Caki2 (cell line): ENCODE measurements at regions not wholly inside any gene's neighbourhood (a gene's known extent, or its start where the extent isn't known, plus 50 kb on each side); places are given as distances from the start of the nearest gene placed in this dataset.
A peak's percentile ranks its signal among the peaks of the same experiment; 100 is the strongest.

Experiments
- DNase-seq: peaks from one replicate; pipeline ENCODE4 v3.0.0-alpha.2; 2015; ENCODE audit warnings: low read depth
- in situ Hi-C: cut with HindIII; loops from 2 replicates; pipeline ENCODE4 v1.10.0; 2016; ENCODE audit warnings: low sequenced_read_pairs, low pct_unique_long_range_greater_than_20kb, mixed read lengths

GRCh38 chr20:7712661-7713060 lies 227.6 kb downstream of the HAO1 start:
- in situ Hi-C loops: no loop called here
- no peak for DNase-seq

GRCh38 chr20:7714549-7714948 lies 225.7 kb downstream of the HAO1 start:
- peak; percentile 70 for DNase-seq
- in situ Hi-C loops: no loop called here

DNA sequence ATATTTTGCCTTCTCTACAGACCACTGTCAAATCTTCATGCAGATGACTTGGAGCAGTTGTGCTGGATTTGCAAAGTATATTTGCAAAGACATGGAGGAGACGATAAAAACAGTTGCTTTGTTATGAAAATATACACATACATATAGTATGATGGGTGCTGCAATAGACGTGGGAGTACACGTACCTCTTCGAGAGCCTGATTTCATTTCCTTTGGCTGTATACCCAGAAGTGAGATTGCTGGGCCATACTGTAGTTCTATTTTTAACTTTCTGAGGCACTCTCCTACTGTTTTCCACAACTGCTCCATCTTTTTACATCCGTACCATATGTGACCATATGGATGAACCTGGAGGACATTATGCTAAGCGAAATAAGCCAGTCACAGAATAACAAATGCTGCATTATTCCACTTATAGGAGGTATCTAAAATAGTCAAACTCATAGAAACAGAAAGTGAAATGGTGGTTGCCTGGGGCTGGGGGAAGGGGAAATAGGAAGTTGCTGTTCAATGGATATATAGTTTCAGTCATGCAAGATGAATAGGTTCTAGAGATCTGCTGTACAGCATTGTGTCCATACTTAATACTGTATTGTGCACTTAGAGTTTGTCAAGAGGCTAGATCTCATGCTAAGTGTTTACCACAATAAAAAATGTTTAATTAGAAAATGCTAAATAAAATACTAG lies 223.8 kb downstream of the HAO1 start:
- in situ Hi-C loops: no loop called here
- DNase-seq: no peak

DNA sequence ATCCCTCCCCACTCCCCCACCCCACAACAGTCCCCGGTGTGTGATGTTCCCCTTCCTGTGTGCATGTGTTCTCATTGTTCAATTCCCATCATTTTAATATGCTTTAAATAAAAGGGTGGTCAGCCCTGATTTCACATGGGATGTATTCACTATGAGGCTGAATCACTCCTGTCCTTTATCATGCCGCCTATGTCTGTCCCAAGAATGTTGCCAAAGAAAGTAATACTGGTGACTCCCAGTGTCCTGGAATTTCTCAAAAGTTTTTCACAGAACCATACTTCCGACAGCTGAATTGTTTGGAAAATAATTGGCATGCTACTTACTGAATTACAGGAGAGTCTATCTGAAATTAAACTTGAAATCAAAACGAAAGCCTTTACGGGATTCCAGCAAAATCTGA lies 217.7 kb downstream of the HAO1 start:
- DNase-seq: no peak
- in situ Hi-C loops: no loop called here

DNA sequence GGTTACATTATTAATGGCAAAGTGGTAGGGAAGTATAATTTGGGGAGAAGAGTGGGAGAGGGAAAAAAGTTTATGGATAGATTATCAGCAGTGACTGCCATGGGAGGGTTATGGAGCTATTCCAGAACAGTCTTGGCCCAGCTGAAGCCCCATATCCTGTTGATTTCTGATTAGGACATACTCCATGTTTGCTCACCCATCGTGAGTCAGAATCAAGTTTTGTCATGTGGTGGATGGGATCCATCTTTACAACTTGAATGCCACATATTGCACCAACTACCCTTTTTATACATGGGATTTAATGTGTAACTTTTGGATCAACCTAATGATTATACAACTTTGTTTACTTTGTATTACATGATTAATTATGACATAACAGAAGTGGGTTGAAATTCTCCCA lies 217.0 kb downstream of the HAO1 start:
- in situ Hi-C loops: no loop called here
- DNase-seq: no peak

DNA sequence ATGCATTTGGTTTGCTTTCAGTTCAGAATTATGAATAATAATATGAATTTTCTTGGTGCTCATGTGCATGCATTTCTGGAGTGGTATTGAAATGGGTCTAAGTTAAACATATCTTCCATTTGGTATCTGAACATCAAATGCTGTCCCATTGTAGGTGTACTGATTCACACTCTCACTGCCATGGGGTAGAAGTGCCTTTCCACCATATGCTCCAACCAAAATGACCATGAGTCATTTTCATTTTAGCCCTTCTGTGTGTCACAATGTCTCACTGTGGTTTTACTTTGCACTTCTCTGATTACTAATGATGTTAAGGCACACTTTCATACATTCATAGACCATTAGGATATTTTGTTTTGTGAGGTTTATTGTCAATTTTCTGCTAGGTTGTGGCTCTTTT lies 211.9 kb downstream of the HAO1 start:
- no peak for DNase-seq
- in situ Hi-C loops: no loop called here

DNA sequence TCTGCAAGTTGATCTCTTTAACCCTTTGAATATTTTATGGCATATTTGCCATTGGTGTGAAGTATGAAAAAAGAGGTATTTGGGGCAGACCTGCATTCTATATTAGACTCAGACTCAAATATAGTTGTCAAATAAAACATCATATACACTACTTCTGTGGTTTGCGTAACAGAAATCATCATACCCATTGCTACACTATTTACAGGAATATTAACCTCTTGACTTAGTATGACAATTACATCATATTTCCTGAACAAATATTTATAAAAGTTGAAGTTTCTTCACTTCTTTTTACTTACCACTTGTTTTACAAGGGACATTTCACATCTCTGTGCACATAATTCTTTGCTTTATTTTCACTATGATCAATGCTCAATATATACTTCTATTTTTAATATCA lies 206.0 kb downstream of the HAO1 start:
- DNase-seq: no peak
- in situ Hi-C loops: no loop called here

DNA sequence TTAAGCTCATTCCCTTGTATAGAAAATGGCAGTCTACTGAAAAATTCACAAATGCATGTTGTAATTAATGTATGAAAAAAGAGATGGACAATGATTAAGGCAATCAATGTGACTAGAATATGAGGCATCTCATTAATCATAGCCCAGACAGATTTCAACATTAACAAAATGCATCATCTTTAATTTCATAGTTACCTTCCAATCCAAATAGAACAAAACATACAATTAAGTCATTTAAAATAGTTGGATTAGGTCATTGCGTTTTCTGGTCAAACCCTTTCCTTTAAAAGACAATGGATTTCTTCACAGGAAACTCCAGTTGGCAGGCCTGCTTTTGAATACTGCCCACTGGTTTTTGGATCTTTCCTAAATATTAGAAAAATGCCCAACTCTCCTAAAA lies 203.9 kb downstream of the HAO1 start:
- no peak for DNase-seq
- in situ Hi-C loops: no loop called here

DNA sequence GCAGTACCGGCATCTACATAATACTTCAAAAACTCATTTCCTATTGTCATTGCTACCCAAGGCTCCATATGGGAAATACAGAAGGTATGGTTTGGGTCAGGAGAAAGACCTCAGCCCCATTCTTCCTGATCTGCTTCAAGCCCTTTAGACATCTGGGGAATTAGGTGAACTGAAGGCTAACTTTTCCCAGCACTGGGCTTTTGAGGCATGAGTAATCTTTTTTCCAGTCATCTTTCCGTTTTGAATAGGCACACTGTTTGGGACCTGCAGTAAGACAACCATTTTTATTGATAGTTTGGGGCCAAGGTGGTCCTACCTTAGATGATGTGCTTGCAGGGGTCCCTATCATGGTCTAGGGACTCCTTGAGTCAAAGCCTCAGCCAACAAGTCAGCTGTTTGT lies 198.4 kb downstream of the HAO1 start:
- DNase-seq: no peak
- in situ Hi-C loops: no loop called here

GRCh38 chr20:7742479-7742878 lies 197.8 kb downstream of the HAO1 start:
- in situ Hi-C loops: no loop called here
- DNase-seq: no peak

DNA sequence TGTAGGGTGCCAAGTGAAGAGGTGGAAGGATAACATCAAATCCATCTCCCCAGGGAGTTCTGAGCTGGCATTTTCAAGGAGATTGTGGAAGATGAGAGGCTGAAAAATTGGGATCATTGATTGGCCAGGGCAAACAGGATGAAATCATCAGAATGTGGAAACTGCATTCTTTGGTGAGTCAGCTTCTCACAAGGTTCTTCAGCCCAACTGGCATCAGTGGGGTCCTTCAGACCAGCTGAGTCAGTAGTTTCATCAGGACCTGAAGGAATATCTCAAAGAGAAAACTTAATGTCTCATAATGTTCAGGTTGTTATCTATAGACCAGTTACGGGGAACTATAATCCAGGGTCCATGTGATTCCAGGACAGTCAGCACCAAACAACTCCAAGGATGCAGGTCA lies 195.8 kb downstream of the HAO1 start:
- in situ Hi-C loops: no loop called here
- DNase-seq: peak; percentile 12

- in situ Hi-C loops: no loop called here
- DNase-seq: no peak
Observed at GRCh38 chr20:7748624-7749023, 191.6 kb downstream of the HAO1 start.

GRCh38 chr20:7754102-7754501 lies 186.2 kb downstream of the HAO1 start:
- in situ Hi-C loops: no loop called here
- no peak for DNase-seq

DNA sequence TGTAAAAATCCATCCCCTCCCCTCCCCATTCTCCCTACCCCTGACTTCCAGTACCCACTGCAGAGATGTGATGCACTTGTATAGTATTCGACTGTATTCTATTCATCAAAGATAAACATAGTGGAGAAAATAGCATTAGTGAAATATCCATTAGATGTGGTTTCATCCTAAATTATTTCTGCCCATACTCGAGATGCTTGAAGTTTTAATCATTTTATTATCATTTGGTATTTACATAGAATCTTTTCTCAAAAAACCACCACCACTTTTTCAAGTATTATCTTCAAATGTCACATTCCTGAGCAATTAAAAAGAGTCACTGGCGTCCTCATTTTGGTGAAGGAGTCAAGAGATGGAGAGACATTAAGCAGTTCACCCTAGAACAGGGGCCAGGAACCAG lies 181.9 kb downstream of the HAO1 start:
- DNase-seq: no peak

GRCh38 chr20:7760247-7761031 lies 179.8 kb downstream of the HAO1 start:
- in situ Hi-C loops: no loop called here

More for the DNA sequence above, 181.9 kb downstream of the HAO1 start:
- in situ Hi-C loops: no loop called here

DNA sequence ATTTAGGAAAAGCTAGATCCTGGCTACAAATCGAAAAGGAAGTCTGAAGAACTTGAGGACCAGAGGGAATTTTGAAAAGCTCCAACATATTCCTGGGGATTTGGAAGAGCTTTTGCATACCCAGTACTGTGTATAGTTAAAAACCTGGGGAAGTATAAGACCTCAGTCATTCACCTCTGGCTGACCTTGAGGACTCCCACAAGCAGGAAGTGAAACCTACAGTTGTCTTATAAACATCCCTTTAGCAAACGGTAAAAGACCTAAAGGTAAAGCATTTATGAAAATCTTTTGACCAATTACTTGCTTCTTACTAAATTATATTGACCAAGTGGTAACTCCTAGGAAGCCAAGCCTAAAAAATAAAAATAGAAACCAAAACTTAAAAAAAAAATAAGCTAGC lies 175.0 kb downstream of the HAO1 start:
- DNase-seq: no peak
- in situ Hi-C loops: no loop called here

More at GRCh38 chr20:7760247-7761031, 179.8 kb downstream of the HAO1 start:
- no peak for DNase-seq

DNA sequence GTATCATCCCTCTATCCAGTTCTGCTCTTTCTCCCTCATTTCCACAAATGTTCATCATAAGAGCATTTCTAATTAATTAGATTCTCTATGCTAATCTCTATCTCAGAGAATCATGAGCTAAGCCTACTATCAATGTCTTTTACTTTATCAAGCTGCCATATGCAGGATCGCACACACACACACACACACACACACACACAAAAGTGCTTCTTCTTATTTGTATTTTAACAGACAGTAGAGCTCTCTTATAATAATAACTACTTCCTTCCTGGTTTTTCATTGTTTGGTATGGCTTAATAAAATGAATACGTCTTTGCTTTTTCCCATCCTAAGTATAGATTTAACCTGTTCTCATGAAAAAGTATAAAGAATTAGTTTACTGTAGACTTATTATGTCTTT lies 170.2 kb downstream of the HAO1 start:
- DNase-seq: no peak
- in situ Hi-C loops: no loop called here

- no peak for DNase-seq
- in situ Hi-C loops: no loop called here
Observed at GRCh38 chr20:7770578-7770977, 169.7 kb downstream of the HAO1 start.

DNA sequence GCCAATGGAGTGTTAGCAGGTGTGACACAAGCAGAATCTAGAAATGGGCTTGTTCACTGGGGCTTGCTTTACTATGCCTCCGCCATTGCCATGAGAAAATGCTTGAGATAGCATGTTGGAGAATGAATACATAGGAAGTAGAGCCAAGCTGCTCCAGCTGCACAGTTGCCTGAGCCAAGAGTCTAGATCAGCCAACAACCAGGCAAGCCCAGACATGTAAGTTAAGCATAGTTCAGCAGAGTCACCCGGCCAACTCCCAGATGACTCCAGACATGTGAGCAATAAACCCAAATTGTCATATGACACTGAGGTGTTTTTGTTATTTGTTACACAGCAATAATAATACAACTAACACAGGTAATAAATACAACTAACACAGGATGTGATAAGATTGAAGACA lies 167.9 kb downstream of the HAO1 start:
- in situ Hi-C loops: no loop called here
- DNase-seq: peak; percentile 10

DNA sequence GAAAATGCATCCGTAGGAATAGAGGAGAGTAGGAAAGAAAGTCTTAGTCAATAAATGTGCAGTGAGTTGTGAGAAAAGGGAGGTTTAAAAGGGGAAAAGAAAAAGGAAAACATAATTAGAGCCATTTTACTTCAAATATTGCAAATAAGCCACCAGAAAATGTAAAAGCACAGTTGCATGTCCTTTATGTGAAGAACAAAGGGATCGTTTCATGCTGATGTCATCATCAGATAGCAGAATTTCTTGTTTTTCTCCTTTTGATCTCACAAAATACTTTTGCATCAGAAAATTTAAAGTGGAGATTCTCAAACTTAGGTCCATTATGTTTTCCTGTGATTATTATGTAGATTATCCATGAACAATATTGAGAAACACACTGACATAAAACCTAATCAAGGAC lies 166.7 kb downstream of the HAO1 start:
- in situ Hi-C loops: no loop called here
- no peak for DNase-seq
